NOMO-1 treated with dmso at 0.1 percent for 144 hours (cell line): ENCODE measurements at regions not wholly inside any gene's neighbourhood (a gene's known extent, or its start where the extent isn't known, plus 50 kb on each side); places are given as distances from the start of the nearest gene placed in this dataset.

Experiments used
- DNase-seq: peaks from one replicate; lab custom pipeline; 2025; ENCODE audit not compliant: unreplicated experiment; lab: John Stamatoyannopoulos, UW

DNA sequence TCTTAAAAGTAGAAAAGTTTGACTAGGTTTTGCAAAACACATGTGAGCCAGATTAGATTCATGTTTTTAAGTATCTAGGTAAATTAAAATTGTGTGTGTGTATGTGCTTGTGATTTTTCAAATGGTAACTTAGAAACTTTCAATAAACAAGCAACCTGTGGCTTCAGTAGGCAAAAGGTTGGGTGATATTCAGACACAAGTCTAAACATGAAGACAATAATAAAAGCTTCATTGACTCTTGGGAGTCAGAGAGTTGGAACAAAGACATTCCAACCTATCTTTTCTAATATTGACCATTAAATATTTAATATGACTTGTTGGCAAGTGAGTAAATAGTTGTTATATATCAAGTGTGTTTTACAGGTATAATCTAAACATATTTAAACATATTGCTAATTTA is 1049.6 kb upstream of the ADGRL4 start:
- no peak for DNase-seq

DNA sequence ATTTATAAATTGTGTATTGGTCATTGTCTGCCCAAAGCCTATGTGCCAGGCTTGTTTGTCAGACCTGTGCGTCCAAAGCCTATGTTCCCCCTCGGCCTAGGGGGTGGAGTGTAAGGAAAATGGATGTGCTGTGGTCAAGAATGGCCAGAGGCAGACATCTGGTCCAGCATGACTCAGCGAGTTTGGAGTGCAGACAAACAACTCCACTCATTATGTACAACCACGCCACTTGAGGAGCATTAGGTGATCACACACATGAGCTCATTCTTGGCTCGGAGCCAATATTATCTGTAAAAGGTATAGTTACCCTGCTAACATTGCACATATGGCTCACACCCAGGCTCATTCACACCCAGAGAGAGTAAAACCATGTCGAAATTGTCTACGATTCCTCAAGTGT is 1047.6 kb upstream of the ADGRL4 start:
- no peak for DNase-seq

DNA sequence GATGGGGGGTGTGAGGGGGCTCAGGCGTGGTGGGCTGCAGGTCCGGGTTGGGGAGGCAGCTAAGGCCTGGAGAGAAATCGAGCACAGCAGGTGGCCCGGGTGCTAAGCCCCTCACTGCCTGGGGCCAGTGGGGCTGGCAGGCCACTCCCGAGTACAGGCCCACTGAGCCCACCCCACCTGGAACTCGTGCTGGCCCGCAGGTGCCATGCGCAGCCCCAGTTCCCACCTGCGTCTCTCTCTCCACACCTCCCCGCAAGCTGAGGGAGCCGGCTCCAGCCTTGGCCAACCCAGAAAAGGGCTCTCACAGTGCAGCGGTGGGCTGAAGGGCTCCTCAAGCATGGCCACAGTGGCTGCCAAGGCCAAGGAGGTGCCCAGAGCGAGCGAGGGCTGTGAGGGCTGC is 1047.1 kb upstream of the ADGRL4 start:
- no peak for DNase-seq

DNA sequence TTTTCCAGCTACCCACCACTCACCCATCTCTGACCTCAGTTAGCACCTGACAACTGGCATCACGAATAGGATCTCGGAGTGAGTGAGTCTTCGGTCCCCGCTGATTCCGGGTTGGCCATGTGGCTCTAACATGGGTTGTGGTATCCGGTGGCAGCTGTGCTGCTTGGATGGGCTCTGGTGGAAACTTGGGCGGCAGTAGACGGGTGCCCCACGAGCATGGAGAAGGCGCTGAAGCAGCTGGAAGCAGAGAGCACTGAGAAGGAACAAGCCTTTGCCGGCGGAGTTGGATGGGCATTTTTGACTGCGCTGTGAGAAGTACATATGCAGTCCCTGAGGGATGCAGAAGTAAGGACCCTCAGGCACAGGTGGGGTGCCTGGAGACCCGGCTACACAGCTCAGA is 1044.0 kb upstream of the ADGRL4 start:
- DNase-seq, result no peak

DNA sequence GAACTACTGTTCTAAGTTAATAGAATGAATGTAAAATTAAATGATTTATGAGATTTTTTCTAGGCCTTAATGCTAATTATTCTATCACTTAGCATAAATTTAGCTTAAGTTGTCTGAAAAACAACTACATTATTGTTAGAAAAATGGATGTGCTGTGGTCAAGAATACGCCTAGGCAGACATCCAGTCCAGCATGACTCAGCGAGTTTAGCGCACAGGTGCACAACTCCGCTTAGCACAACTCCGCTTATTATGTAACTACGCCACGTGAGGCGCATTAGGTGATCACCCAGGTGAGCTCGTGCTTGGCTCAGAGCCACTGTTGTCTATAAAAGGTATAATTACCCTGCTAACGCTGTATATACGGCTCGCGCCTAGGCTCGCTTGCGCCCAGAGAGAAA is 1043.6 kb upstream of the ADGRL4 start:
- DNase-seq, result no peak

DNA sequence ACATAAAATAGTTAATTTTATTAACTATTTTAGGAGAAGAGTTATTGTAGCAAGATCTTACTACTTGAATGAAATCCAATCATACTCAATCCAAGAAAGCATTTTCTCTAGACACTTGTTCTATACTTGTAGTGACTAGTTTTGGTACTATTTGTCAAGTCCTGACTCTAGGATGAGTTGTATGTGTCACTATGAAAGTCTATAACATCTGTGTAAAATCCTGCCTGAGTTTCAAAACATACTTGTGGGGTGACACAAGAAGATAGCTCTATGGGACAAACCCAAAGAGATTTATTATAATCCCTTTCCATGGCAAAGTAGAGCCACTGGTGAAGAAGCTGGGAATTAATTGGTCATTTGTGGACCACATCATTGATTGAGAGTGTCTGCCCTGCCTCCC is 1042.2 kb upstream of the ADGRL4 start:
- no peak for DNase-seq

DNA sequence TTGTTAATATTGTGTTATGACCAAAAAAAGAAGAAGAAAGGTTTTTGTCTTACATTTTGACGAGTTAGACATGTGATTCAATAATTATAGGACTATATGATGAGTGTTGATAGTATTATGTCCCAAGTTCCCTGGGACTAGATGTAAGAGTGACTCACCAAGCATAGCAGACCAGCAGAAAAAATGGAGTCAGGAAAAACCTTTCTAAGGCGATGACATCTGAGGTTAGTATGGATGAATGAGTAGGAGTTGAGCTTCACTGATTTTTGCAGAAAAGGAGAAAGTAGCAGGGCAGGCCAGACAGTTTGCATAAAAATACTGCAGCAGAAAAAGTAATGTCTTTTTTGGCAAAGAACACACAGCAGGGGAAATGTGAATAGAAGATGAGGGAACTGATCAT is 1041.3 kb upstream of the ADGRL4 start:
- no peak for DNase-seq

DNA sequence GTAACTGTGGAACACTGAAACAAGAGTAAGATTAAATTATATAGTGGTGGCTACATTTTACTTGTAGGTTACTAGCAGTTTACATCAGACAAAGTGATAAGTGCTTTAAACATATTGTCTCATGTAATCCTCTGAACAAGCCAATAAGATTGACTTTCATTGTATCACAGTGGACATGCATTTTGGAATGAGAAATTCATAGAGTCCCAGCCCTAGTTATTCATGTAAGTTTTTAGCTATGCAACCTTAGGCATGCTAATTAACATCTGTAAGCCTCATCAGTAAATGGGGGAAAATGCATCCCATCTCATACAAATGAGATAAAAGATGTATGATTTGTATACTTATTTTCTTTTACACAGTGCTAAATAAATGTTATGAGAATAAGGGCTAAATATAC is 1038.1 kb upstream of the ADGRL4 start:
- no peak for DNase-seq

DNA sequence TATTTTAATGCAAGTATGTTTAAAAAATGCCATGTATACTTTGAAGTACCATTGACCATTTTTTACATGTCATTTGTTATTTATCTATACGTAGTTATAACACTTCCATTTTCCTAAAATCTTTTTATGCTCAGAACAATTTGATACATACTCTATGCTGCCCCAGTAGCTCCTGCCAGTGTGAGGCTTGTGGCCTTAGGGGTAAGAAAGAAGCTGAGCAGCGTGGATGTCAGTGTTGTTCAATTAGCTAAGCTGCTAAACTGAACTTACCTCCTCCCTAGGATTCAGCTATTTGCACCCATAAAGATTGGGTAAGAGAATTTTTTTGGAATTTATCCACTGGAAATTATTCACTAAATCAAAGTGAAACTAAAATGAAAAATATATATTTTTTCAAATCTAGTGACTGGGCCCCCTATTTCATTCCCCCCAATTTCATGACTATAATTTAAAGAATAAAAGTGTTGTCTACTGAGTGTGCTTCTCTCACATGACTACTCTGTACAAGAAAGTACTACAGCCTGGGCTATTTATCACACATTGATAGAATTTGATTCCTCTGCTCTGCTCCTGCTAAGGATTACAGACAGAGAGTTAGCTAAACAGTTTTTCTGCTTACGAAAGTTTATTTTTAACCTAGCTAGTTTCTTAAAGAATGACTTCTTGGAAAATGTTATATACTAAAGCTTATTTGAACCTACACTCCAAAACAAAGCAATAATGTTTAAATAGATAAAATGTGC is 1030.3 kb upstream of the ADGRL4 start:
- no peak for DNase-seq

DNA sequence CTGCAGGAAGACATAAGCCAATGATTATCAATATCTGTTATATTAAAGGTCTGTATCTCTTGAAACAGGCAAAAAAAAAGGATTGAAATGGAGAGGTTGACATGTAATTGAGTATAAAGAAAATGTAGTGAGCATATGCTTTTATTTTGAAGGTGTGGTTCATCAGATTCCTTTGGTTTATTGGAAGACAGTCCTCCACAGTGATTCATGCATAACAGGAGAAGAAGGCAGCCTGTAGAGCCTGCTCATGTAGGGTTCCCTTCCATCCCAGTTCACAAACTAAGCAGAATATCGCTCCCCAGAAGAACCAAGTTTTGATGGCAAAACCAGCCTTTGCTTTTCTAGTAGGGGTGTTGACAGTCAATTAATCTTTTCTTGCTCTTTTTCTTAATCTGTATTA is 1016.8 kb upstream of the ADGRL4 start:
- no peak for DNase-seq

DNA sequence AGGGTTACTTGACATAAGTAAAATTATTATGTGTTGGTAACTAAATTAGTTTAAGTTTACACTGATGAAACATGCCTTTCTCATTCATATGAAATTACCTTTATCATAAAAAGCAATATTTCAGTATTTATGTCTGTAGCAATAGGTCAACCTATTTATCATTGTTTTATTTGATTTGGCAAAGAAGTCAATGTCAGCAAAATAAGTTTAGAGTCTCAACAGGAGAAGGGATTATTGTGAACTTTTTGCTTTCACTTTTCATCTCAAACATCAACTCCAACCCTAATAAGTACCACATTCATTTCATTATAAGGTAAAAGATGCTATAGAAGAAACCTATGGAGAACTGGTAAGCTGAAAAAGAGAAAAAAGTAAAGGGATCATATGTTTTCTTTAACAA is 1015.4 kb upstream of the ADGRL4 start:
- DNase-seq, result no peak

DNA sequence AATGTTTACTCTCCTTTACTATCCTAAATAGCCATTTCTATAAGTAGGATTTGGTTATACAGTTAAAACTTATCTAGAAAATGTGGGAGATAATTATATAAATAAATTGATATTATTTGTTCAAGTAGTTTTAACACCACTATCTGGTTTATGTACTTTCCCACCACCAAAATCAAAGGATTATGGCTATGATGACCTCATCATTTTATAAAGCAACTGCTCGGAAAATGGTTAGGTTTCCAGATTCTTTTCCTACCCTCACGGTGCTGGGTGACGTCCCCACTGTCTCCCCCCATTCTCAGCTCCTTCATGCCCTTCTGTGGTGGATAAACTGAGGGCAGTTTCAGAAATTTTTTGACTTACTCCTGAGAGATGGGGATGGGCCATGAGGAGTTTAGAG is 1011.8 kb upstream of the ADGRL4 start:
- DNase-seq, result no peak

DNA sequence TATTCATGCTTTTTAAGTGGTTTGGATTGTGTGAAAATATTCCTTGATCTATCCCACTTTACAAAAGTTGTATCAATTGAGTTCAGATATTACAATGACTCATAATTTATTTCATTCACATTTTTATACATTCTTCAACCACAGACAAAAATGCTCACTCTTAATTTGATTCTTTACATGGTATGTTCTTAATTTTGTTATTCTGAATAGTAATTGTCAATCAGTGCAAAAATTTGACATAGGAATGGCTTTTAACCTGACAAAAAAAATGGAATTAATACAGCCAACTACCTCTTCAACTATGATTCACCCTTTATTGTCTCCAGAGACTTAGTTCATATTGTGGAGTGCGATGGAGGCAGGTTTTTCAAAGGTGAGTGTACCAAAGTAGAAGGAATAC is 1002.4 kb upstream of the ADGRL4 start:
- no peak for DNase-seq

DNA sequence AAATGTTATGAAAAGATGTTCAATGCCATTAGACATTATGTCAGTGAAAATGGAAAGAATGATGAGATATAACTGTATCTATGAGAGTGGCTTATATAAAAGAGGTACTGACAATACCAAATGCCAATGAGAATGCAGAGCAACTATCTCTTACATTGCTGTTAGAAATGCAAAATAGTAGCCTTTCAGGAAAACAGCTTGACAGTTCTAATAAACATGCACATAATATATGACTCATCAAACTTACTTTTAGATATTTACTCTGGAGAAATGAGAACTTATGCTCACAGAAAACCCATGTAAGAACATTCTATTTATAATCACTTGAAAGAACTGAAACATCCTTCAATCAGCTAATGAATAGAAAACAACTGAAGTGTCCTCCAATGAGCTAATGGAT is 996.7 kb upstream of the ADGRL4 start:
- no peak for DNase-seq

DNA sequence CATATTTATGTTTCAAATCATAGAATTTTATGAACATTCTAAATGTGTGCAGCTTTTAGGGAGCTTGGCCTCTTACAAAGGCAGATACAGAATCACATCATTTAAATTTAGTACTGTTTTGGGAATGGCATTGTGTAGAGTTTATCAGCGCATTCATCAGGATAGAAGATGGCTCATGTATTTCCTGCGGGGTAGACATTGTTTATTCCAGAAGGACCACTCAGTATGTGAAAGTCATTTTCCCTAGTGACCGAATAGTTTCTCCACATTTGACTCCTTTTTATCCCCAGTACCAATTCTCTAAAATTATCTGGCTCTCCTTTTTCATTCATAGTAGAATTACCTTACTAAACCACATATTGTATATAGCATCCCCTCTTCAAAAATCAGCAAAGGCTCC is 981.9 kb upstream of the ADGRL4 start:
- DNase-seq, result no peak

DNA sequence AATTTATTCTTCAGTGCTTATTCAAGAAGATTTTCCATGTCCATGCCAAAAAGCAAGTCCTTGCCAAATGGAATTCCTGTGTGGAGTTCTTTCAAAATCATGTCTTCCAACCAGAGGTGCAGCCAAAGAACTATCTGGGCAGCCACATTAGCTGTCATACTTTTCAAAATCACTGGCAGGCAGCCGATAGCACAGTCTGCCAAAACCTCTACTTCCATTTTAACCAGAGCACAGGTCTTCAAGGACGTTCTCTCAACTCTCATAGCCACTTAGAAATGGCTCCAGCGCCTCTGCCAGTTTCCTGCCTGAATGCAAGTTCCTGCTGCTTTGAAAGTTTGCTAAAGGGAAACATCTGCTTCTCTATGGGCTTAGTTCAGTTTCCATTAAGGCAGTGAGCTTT is 975.7 kb upstream of the ADGRL4 start:
- DNase-seq, result no peak

DNA sequence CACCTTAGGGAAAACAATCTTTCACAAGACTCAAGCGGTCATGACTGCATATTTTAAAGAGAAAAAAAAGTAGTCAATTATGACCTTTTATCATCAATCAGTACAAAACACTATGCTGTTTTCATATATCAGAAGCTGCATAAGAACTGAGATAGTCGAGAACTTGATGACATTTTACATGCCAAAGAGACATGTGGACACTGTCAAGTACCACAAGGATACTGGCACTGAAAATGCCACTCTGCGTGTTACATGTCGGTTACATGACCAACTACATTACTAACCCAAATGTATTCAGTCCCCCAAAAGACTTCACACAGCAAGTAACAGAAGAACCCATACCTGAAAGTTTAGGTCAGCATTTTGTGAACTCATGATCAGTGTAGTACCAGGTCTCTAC is 975.0 kb upstream of the ADGRL4 start:
- DNase-seq, result no peak

DNA sequence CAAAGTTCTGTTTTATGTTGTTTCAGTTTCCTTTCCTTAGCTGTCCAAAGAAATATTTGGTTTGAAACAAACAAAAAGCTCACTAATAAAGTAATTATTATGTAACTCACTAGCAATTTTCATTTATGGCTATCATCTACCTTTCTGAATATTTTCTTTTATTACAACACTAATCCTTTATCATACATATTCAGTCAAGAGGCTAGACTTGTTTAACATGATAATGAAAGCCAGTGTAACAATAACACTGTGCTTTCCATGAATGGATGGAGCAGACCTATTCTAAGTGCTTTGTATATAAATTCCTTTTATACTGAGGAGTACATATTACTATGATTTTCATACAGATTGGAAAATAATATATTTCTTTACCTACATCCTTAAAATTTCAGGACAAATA is 972.8 kb upstream of the ADGRL4 start:
- no peak for DNase-seq

DNA sequence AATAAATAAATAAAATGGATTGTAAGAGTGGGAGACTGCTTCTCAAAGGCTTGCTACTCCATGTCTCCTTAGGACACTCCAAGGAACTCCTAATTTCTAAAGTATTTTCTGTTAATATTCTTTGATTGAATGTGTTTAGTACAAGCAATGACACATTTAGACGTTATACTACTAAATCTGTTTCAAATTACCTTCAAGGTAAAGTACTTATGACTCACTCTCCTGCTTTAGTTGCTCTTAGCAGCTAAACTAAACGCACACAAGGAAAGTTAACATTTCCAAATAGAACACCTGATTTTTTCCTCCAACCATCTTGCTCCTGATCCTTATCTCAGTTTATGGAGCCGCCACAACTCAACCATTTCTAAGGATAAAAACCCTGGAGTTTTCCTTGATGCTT is 969.8 kb upstream of the ADGRL4 start:
- no peak for DNase-seq

DNA sequence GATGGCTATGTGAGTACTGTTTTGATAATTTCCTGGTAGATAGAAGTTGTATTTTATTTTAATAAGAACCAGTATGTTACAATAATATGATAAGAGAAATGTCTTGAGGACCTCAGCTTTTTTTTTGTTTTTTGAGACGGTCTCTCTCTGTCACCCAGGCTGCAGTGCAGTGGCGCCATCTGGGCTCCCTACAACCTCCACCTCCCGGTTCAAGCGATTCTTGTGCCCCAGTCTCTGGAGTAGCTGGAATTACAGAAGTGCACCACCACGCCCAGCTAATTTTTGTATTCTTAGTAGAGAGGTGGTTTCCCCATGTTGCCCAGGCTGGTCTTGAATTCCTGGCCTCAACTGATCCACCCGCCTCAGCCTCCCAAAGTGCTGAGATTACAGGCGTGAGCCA is 968.1 kb upstream of the ADGRL4 start:
- no peak for DNase-seq

DNA sequence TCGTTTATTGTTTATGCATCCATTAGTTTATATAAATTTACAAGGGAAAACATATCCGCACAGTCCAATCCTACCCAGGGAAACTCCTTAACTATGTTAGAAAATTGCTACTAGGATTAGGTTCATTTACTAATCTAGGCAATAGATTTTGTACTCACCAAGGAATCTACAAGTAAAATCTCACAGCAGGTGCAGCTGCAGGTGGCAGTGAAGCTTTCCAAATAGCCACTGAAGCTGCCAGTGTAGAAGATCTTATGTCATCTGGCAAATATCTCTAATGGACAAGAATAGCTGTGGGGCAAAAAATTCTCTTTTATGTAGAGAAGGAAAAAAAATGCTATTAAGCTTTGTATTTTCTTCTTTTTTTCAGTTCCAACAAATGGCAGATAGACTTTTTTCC is 963.4 kb upstream of the ADGRL4 start:
- DNase-seq, result no peak

DNA sequence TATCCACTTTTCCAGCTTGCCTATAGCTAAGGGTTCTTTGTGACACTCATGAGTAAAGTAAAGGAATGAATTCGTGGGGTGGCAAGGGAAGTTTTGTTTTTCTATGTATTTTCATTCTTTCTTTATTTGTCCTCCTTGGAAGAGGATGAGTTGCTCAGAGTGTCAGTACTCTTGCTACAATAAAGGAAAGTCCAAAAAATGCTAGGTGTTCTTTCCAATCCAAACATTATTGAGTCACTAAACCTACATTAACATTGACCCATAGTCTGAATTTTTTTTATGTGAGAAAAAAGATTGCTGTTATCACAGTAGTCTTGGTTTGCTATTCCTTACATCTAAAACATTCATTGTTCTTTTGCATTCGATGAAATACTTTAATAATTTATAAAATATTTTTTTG is 959.9 kb upstream of the ADGRL4 start:
- DNase-seq, result no peak

DNA sequence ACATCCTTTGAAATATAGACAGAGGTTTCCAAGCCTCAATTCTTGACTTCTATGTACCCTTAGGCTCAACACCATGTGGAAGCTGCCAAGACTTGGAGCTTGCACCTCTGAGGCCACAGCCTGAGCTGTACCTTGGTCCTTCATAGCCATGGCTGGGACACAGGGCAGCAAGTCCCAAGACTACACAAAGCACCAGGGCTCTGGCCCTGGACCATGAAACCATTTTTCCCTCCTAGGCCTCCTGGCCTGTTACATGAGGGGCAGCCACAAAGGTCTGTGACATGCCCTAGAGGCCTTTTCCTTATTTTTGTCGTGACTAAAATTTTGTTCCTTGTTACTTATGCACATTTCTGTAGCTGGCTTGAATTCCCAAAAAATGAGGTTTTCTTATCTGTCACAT is 953.1 kb upstream of the ADGRL4 start:
- no peak for DNase-seq

DNA sequence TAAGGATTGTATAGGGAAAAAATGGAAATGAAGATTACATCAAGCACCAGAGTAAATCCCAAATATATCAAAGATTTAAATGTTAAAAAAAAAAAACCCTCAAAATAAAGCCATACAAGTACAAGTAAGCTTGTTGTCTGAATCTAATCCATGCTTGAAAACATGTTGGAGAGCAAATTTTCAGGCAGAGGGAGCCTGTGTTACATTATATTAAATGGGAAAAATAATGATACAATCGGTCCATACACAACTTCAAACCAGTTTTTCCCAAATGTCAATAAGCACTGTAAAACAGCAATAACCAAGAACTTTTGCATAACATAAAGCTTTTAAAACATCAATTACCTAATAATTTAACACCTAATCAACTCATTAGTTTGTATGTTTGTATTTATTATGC is 949.4 kb upstream of the ADGRL4 start:
- DNase-seq, result no peak
